ENCODE measurements at regions not wholly inside any gene's neighbourhood (a gene's known extent, or its start where the extent isn't known, plus 50 kb on each side); places are given as distances from the start of the nearest gene placed in this dataset.

DNA sequence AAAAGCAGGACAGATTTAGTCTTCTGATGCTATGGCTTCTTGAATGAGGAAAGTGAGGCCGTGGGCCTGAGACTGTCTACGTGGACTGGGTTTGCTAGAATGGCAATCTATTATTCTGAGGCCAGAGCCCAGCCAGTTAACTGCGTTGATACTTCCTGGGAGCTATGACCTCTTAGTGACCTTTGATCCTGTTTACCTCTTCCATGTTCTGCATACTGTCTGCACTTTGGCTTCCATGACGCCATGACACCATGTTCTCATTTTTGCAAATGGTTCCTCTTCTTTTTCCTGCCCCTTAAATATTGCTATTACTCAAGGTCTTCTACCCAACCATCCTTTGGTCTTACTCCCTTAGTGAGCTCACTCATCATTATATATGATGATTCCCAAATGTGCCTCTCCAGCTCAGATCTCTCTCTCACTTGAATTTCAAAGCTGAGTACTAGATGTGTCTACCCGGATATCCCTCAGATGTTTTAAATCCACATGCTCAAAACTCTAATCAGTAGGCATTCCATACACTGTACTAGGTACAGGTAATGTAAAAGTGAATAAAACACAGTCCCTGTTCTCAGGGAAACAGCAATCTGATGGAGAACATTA is 66.1 kb upstream of the ATP1A1 start:
- TF ChIP-seq, protein P1, sequence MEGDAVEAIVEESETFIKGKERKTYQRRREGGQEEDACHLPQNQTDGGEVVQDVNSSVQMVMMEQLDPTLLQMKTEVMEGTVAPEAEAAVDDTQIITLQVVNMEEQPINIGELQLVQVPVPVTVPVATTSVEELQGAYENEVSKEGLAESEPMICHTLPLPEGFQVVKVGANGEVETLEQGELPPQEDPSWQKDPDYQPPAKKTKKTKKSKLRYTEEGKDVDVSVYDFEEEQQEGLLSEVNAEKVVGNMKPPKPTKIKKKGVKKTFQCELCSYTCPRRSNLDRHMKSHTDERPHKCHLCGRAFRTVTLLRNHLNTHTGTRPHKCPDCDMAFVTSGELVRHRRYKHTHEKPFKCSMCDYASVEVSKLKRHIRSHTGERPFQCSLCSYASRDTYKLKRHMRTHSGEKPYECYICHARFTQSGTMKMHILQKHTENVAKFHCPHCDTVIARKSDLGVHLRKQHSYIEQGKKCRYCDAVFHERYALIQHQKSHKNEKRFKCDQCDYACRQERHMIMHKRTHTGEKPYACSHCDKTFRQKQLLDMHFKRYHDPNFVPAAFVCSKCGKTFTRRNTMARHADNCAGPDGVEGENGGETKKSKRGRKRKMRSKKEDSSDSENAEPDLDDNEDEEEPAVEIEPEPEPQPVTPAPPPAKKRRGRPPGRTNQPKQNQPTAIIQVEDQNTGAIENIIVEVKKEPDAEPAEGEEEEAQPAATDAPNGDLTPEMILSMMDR (IDR thresholded peaks at IDR 0.05 in 4 of 5, conservative IDR thresholded peaks at IDR 0.05 in 1 of 5) = no peak
- TF ChIP-seq POLR2A (IDR thresholded peaks at IDR 0.05) = no peak
